ENCODE measurements at regions not wholly inside any gene's neighbourhood (a gene's known extent, or its start where the extent isn't known, plus 50 kb on each side); places are given as distances from the start of the nearest gene placed in this dataset.
A peak's percentile ranks its signal among the peaks of the same experiment; 100 is the strongest.

- no peak for DNase-seq
Observed at GRCh38 chr2:104462731-104463130, 391.2 kb upstream of the POU3F3 start.

- no peak for DNase-seq
Observed at GRCh38 chr2:104465981-104466380, 387.9 kb upstream of the POU3F3 start.

- DNase-seq = no peak
Observed at GRCh38 chr2:104468846-104469245, 385.1 kb upstream of the POU3F3 start.

GRCh38 chr2:104472076-104472475, 381.8 kb upstream of the POU3F3 start:
- DNase-seq = no peak

- DNase-seq = no peak
Observed at GRCh38 chr2:104473546-104473945, 380.4 kb upstream of the POU3F3 start.

GRCh38 chr2:104474716-104475115, 379.2 kb upstream of the POU3F3 start:
- DNase-seq = no peak

- no peak for DNase-seq
Observed at GRCh38 chr2:104476075-104476474, 377.8 kb upstream of the POU3F3 start.

- DNase-seq = no peak
Observed at GRCh38 chr2:104476563-104476988, 377.3 kb upstream of the POU3F3 start.

GRCh38 chr2:104481341-104481740, 372.6 kb upstream of the POU3F3 start:
- no peak for DNase-seq

GRCh38 chr2:104487366-104487765, 366.5 kb upstream of the POU3F3 start:
- DNase-seq = no peak

GRCh38 chr2:104493698-104494097, 360.2 kb upstream of the POU3F3 start:
- DNase-seq = no peak

- no peak for DNase-seq
Observed at GRCh38 chr2:104501342-104501741, 352.6 kb upstream of the POU3F3 start.

GRCh38 chr2:104501929-104502328, 352.0 kb upstream of the POU3F3 start:
- DNase-seq = no peak

- no peak for DNase-seq
Observed at GRCh38 chr2:104502901-104503300, 351.0 kb upstream of the POU3F3 start.

- DNase-seq = peak; percentile 18
Observed at GRCh38 chr2:104504331-104505073, 349.4 kb upstream of the POU3F3 start.

- no peak for DNase-seq
Observed at GRCh38 chr2:104518256-104518655, 335.7 kb upstream of the POU3F3 start.

- no peak for DNase-seq
Observed at GRCh38 chr2:104521247-104521646, 332.7 kb upstream of the POU3F3 start.

GRCh38 chr2:104523921-104524320, 330.0 kb upstream of the POU3F3 start:
- DNase-seq = no peak

- no peak for DNase-seq
Observed at GRCh38 chr2:104528101-104528500, 325.8 kb upstream of the POU3F3 start.

- no peak for DNase-seq
Observed at GRCh38 chr2:104531122-104531521, 322.8 kb upstream of the POU3F3 start.

- no peak for DNase-seq
Observed at GRCh38 chr2:104537116-104537515, 316.8 kb upstream of the POU3F3 start.

GRCh38 chr2:104538077-104538476, 315.8 kb upstream of the POU3F3 start:
- no peak for DNase-seq

- no peak for DNase-seq
Observed at GRCh38 chr2:104539649-104540048, 314.3 kb upstream of the POU3F3 start.

- no peak for DNase-seq
Observed at GRCh38 chr2:104545055-104545454, 308.9 kb upstream of the POU3F3 start.

- DNase-seq = no peak
Observed at GRCh38 chr2:104546537-104546936, 307.4 kb upstream of the POU3F3 start.

All from NCI-H510A (cell line).